HEK293T (cell line): ENCODE measurements at regions not wholly inside any gene's neighbourhood (a gene's known extent, or its start where the extent isn't known, plus 50 kb on each side); places are given as distances from the start of the nearest gene placed in this dataset.

Experiments used
- ARNT ChIP-seq: fragments of 450-650 bp; IDR thresholded peaks from 2 replicates; pipeline ENCODE4 v1.6.1; 2017; ENCODE audit warnings: mild to moderate bottlenecking
- CTBP1 ChIP-seq: fragments of 450-650 bp; IDR thresholded peaks from 2 replicates; pipeline ENCODE4 v1.6.1; 2016; ENCODE audit warnings: borderline replicate concordance
- FOXK2 ChIP-seq: fragments of 450-650 bp; IDR thresholded peaks from 2 replicates; pipeline ENCODE4 v1.6.1; 2016; ENCODE audit warnings: mild to moderate bottlenecking
- FOXM1 ChIP-seq: fragments of 450-650 bp; IDR thresholded peaks from 2 replicates; pipeline ENCODE4 v1.6.1; 2017; ENCODE audit warnings: mild to moderate bottlenecking, borderline replicate concordance
- L3MBTL2 ChIP-seq: fragments of 450-650 bp; conservative IDR thresholded peaks from 2 replicates; pipeline ENCODE4 v1.6.1; 2016; ENCODE audit warnings: mild to moderate bottlenecking
- SP1 ChIP-seq: fragments of 450-650 bp; IDR thresholded peaks from 2 replicates; pipeline ENCODE4 v1.6.1; 2017
- SUZ12 ChIP-seq: fragments of 450-650 bp; IDR thresholded peaks from 2 replicates; pipeline ENCODE4 v1.6.1; 2016; ENCODE audit warnings: mild to moderate bottlenecking

DNA sequence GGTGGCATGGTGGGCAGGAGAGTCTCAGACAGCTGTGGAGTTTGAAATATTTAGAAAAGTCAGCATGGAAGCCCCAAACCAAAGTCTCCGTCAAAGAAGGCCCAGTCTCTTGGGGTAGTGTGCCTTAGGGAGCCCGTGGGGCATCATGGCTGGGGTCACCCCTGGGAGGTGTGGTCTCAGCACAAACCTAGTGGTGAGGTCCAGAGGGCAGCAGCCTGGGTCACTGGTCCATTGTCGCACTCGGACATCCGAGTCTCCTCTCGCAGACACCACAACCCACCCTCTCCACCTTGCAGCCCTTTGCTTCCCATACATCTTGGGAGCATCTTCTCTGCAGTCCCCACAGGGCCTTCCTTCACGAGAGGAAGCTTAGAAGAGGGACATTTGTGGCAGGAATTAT is 588.0 kb upstream of the TMEM132C start:
- TF ChIP-seq L3MBTL2: no peak
- no peak for TF ChIP-seq ARNT
- no peak for TF ChIP-seq FOXM1
- TF ChIP-seq CTBP1: no peak
- no peak for TF ChIP-seq FOXK2
- TF ChIP-seq SUZ12: no peak
- no peak for TF ChIP-seq SP1
